ENCODE measurements at regions not wholly inside any gene's neighbourhood (a gene's known extent, or its start where the extent isn't known, plus 50 kb on each side); places are given as distances from the start of the nearest gene placed in this dataset.

- TF ChIP-seq CTCF (IDR thresholded peaks at IDR 0.05; ENCODE audit: control insufficient read depth, insufficient read depth, low read depth, low read length, missing control alignments): no peak
- no peak for DNase-seq (ENCODE audit: low read depth)
- H3K4me3 ChIP-seq (ENCODE audit: control insufficient read depth, low read depth, low read length): no peak overlapping the region
Measured at GRCh38 chr13:106238690-106239089, 296.8 kb downstream of the EFNB2 start.

- no peak overlapping the region for H3K4me3 ChIP-seq (ENCODE audit: control insufficient read depth, low read depth, low read length)
Measured at GRCh38 chr13:106234636-106235035, 300.8 kb downstream of the EFNB2 start.

GRCh38 chr13:106233134-106233735 is 302.2 kb downstream of the EFNB2 start:
- TF ChIP-seq CTCF (IDR thresholded peaks at IDR 0.05; ENCODE audit: control insufficient read depth, insufficient read depth, low read depth, low read length, missing control alignments): no peak
- no peak overlapping the region for H3K4me3 ChIP-seq (ENCODE audit: control insufficient read depth, low read depth, low read length)
- DNase-seq (ENCODE audit: low read depth): no peak

More at GRCh38 chr13:106234636-106235035, 300.8 kb downstream of the EFNB2 start:
- no peak for TF ChIP-seq CTCF (IDR thresholded peaks at IDR 0.05; ENCODE audit: control insufficient read depth, insufficient read depth, low read depth, low read length, missing control alignments)
- DNase-seq (ENCODE audit: low read depth): no peak

GRCh38 chr13:106232681-106233080 is 302.8 kb downstream of the EFNB2 start:
- no peak for DNase-seq (ENCODE audit: low read depth)
- no peak for TF ChIP-seq CTCF (IDR thresholded peaks at IDR 0.05; ENCODE audit: control insufficient read depth, insufficient read depth, low read depth, low read length, missing control alignments)
- no peak overlapping the region for H3K4me3 ChIP-seq (ENCODE audit: control insufficient read depth, low read depth, low read length)

- H3K4me3 ChIP-seq (ENCODE audit: control insufficient read depth, low read depth, low read length): no peak overlapping the region
- no peak for TF ChIP-seq CTCF (IDR thresholded peaks at IDR 0.05; ENCODE audit: control insufficient read depth, insufficient read depth, low read depth, low read length, missing control alignments)
- no peak for DNase-seq (ENCODE audit: low read depth)
Measured at GRCh38 chr13:106230450-106230849, 305.0 kb downstream of the EFNB2 start.

GRCh38 chr13:106225126-106225525 is 310.3 kb downstream of the EFNB2 start:
- no peak for TF ChIP-seq CTCF (IDR thresholded peaks at IDR 0.05; ENCODE audit: control insufficient read depth, insufficient read depth, low read depth, low read length, missing control alignments)
- no peak overlapping the region for H3K4me3 ChIP-seq (ENCODE audit: control insufficient read depth, low read depth, low read length)

More at GRCh38 chr13:106225126-106225525, 310.3 kb downstream of the EFNB2 start:
- no peak for DNase-seq (ENCODE audit: low read depth)

Data from AG09309 (cell line).